ENCODE measurements at regions not wholly inside any gene's neighbourhood (a gene's known extent, or its start where the extent isn't known, plus 50 kb on each side); places are given as distances from the start of the nearest gene placed in this dataset.

- Histone ChIP-seq H3K4me2 (ENCODE audit: insufficient read depth, low read length) (no peak overlapping the region), H3K4me1 (ENCODE audit: control insufficient read depth, extremely low read depth, insufficient read depth, low read length) (peaks cover 22% of the 10 kb centered on the region), H3K27me3 (ENCODE audit: control insufficient read depth in 2 of 2, insufficient read depth in 2 of 2, low read length in 2 of 2) (peaks cover 0 to 6% of the 10 kb centered on the region in 2 experiments), H3K4me3 (replicated peaks in 1 of 3; ENCODE audit: insufficient read depth in 1 of 3, low read depth in 1 of 3, low read length in 3 of 3) (no peak overlapping the region), H3K27ac (ENCODE audit: insufficient read depth, low read depth, low read length) (no peak overlapping the region), H4K20me1 (replicated peaks; ENCODE audit: control insufficient read depth, extremely low read depth, insufficient read depth, low read length) (no peaks in the 10 kb centered on the region), H3K9ac (replicated peaks; ENCODE audit: extremely low read depth, insufficient read depth, low read length) (no peak overlapping the region), H3K9me1 (replicated peaks; ENCODE audit: control insufficient read depth, extremely low read depth, insufficient read depth, low read length) (no peaks in the 10 kb centered on the region), H3K9me3 (replicated peaks; ENCODE audit: control insufficient read depth, insufficient read depth, low read length) (no peaks in the 10 kb centered on the region), H2AFZ (ENCODE audit: low read depth, low read length) (no peak overlapping the region), H3K79me2 (ENCODE audit: control insufficient read depth, insufficient read depth, low read length) (no peaks in the 10 kb centered on the region), H3K36me3 (ENCODE audit: control insufficient read depth in 2 of 2, extremely low read depth in 1 of 2, insufficient read depth in 2 of 2, low read length in 2 of 2) (no peaks in the 10 kb centered on the region)
- ChIA-PET POLR2A (no interaction called here), CTCF (interaction anchor here (0.9 to 1.5 kb wide), 3 partner anchors 9 to 14 kb away, joined by 3 to 5 read pairs (median 4); no protein-coding TSS in a partner anchor)
- dilution Hi-C loops (cut with MboI; ENCODE audit: extremely low pct_ligation_motif_present, low sequenced_read_pairs) = no loop called here
- peak; percentile 81 for FAIRE-seq
- intact Hi-C loops (cut with micrococcal nuclease) = no loop called here
- no TSS peak for BruUV-seq (replicated peaks)
- peak; percentile 60 for DNase-seq (ENCODE audit: low read depth, low spot score)
- no peak for TF ChIP-seq POLR2A (IDR thresholded peaks at IDR 0.05; ENCODE audit: low read depth, low read length)
- TF ChIP-seq POLR2AphosphoS5 (IDR thresholded peaks at IDR 0.05; ENCODE audit: insufficient read depth, low read depth, low read length) = no peak
- peak; percentile 49 for TF ChIP-seq FOS (IDR thresholded peaks at IDR 0.05; ENCODE audit: borderline replicate concordance, insufficient read depth, low read length)
- TF ChIP-seq, protein P1, sequence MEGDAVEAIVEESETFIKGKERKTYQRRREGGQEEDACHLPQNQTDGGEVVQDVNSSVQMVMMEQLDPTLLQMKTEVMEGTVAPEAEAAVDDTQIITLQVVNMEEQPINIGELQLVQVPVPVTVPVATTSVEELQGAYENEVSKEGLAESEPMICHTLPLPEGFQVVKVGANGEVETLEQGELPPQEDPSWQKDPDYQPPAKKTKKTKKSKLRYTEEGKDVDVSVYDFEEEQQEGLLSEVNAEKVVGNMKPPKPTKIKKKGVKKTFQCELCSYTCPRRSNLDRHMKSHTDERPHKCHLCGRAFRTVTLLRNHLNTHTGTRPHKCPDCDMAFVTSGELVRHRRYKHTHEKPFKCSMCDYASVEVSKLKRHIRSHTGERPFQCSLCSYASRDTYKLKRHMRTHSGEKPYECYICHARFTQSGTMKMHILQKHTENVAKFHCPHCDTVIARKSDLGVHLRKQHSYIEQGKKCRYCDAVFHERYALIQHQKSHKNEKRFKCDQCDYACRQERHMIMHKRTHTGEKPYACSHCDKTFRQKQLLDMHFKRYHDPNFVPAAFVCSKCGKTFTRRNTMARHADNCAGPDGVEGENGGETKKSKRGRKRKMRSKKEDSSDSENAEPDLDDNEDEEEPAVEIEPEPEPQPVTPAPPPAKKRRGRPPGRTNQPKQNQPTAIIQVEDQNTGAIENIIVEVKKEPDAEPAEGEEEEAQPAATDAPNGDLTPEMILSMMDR (IDR thresholded peaks at IDR 0.05; ENCODE audit: extremely low read depth in 1 of 2, insufficient read depth in 1 of 2, low read depth in 1 of 2, low read length in 2 of 2) = no peak
- peak; percentile 43 for TF ChIP-seq JUN (IDR thresholded peaks at IDR 0.05; ENCODE audit: borderline replicate concordance, insufficient read depth, insufficient read length, low read depth)
- no peak for TF ChIP-seq MAX (IDR thresholded peaks at IDR 0.05; ENCODE audit: insufficient read depth, insufficient read length)
Observed at GRCh38 chr10:8393531-8393930, 339.0 kb downstream of the GATA3 start.

DNA sequence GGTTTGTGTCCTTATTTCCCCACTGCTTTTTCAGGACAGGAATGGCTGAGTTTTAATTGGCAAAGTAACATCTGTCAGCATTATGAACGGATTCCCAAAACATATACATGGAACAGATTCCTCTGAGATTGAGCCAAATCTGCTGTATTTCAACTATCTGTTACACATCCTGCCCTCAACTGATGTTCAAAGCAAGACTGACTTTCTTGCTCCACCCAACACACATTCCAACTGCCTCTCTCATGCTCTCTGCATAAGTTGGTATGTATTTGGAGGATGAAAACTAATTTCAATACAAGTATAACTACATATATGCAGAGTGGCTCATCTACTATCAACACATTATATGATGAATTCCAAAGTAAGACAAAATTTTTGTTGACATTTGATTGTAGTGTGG, 342.2 kb downstream of the GATA3 start:
- intact Hi-C loops (cut with micrococcal nuclease) = no loop called here
- TF ChIP-seq JUN (IDR thresholded peaks at IDR 0.05; ENCODE audit: borderline replicate concordance, insufficient read depth, insufficient read length, low read depth) (no peak), EZH2 (IDR thresholded peaks at IDR 0.05; ENCODE audit: borderline replicate concordance, low read depth, low read length, severe bottlenecking) (no peak), POLR2AphosphoS5 (IDR thresholded peaks at IDR 0.05; ENCODE audit: insufficient read depth, low read depth, low read length) (no peak), FOS (IDR thresholded peaks at IDR 0.05; ENCODE audit: borderline replicate concordance, insufficient read depth, low read length) (no peak)
- TF ChIP-seq, protein P1 (IDR thresholded peaks at IDR 0.05; ENCODE audit: extremely low read depth in 1 of 2, insufficient read depth in 1 of 2, low read depth in 1 of 2, low read length in 2 of 2) = no peak
- no peak overlapping the region for H3K27ac ChIP-seq (ENCODE audit: insufficient read depth, low read depth, low read length)
- peaks cover 4 to 6% of the 10 kb centered on the region in 2 experiments for H3K27me3 ChIP-seq (ENCODE audit: control insufficient read depth in 2 of 2, insufficient read depth in 2 of 2, low read length in 2 of 2)
- ChIA-PET POLR2A (no interaction called here), CTCF (no interaction called here)
- H4K20me1 ChIP-seq (replicated peaks; ENCODE audit: control insufficient read depth, extremely low read depth, insufficient read depth, low read length) = no peaks in the 10 kb centered on the region
- H3K9ac ChIP-seq (replicated peaks; ENCODE audit: extremely low read depth, insufficient read depth, low read length) = no peak overlapping the region
- FAIRE-seq (no peak), DNase-seq (ENCODE audit: low read depth, low spot score) (no peak)
- H3K4me1 ChIP-seq (ENCODE audit: control insufficient read depth, extremely low read depth, insufficient read depth, low read length) = peaks cover 9% of the 10 kb centered on the region
- dilution Hi-C loops (cut with MboI; ENCODE audit: extremely low pct_ligation_motif_present, low sequenced_read_pairs) = no loop called here
- no peak overlapping the region for H2AFZ ChIP-seq (ENCODE audit: low read depth, low read length)
- no peaks in the 10 kb centered on the region for H3K36me3 ChIP-seq (ENCODE audit: control insufficient read depth in 2 of 2, extremely low read depth in 1 of 2, insufficient read depth in 2 of 2, low read length in 2 of 2)
- H3K9me1 ChIP-seq (replicated peaks; ENCODE audit: control insufficient read depth, extremely low read depth, insufficient read depth, low read length) = no peaks in the 10 kb centered on the region
- no peak overlapping the region for H3K4me3 ChIP-seq (replicated peaks in 1 of 3; ENCODE audit: insufficient read depth in 1 of 3, low read depth in 1 of 3, low read length in 3 of 3)
- H3K9me3 ChIP-seq (replicated peaks; ENCODE audit: control insufficient read depth, insufficient read depth, low read length) = no peaks in the 10 kb centered on the region
- BruUV-seq (replicated peaks) = no TSS peak
- H3K79me2 ChIP-seq (ENCODE audit: control insufficient read depth, insufficient read depth, low read length) = no peaks in the 10 kb centered on the region
- no peak overlapping the region for H3K4me2 ChIP-seq (ENCODE audit: insufficient read depth, low read length)

Data from endothelial cell of umbilical vein (primary cell).